ENCODE measurements at regions not wholly inside any gene's neighbourhood (a gene's known extent, or its start where the extent isn't known, plus 50 kb on each side); places are given as distances from the start of the nearest gene placed in this dataset.

GRCh38 chr15:69715210-69715609, 262.6 kb downstream of the RPLP1 start:
- Histone ChIP-seq H3K27me3 (ENCODE audit: control insufficient read depth, insufficient read depth, low read length) (peaks cover 41% of the 10 kb centered on the region), H2BK20ac (ENCODE audit: low read depth, low read length) (no peak overlapping the region), H3K9me3 (ENCODE audit: control insufficient read depth, insufficient read depth, low read length) (no peaks in the 10 kb centered on the region), H3K79me1 (ENCODE audit: low read depth in 1 of 2, low read length in 2 of 2) (no peaks in the 10 kb centered on the region), H2AFZ (replicated peaks; ENCODE audit: low read length, poor library complexity) (no peak overlapping the region), H4K91ac (ENCODE audit: insufficient read depth, low read depth, low read length) (no peak overlapping the region), H2BK120ac (ENCODE audit: low read depth, low read length) (no peak overlapping the region), H2AK5ac (ENCODE audit: low read depth, low read length) (no peak overlapping the region), H3K9ac (ENCODE audit: low read depth, low read length) (no peak overlapping the region), H3K9me1 (ENCODE audit: insufficient read depth, low read length) (no peaks in the 10 kb centered on the region), H3K27ac (ENCODE audit: insufficient read depth, low read length) (no peak overlapping the region), H3K14ac (replicated peaks; ENCODE audit: low read depth, low read length) (no peak overlapping the region), H4K5ac (ENCODE audit: low read depth, low read length) (no peak overlapping the region), H4K8ac (ENCODE audit: low read depth in 2 of 2, low read length in 2 of 2) (no peak overlapping the region), H3K4me1 (ENCODE audit: control insufficient read depth, insufficient read depth, low read length) (no peaks in the 10 kb centered on the region), H3K4ac (ENCODE audit: low read depth, low read length) (no peak overlapping the region), H3K18ac (ENCODE audit: low read depth, low read length) (no peak overlapping the region), H3K56ac (ENCODE audit: extremely low read depth, insufficient read depth, low read length) (no peak overlapping the region), H3K4me2 (ENCODE audit: low read depth, low read length) (no peak overlapping the region), H3K23ac (ENCODE audit: low read depth, low read length) (no peak overlapping the region), H3K36me3 (ENCODE audit: control insufficient read depth, insufficient read depth, low read length) (no peaks in the 10 kb centered on the region), H3K4me3 (ENCODE audit: insufficient read depth, low read depth, low read length) (no peak overlapping the region), H2AK9ac (replicated peaks; ENCODE audit: low read depth, low read length, poor library complexity) (no peak overlapping the region), H4K20me1 (ENCODE audit: insufficient read depth, low read length) (no peaks in the 10 kb centered on the region), H2BK5ac (ENCODE audit: low read depth, low read length, poor library complexity, severe bottlenecking) (no peak overlapping the region), H2BK15ac (ENCODE audit: low read depth, low read length) (no peak overlapping the region)
- TF ChIP-seq CHD1 (IDR thresholded peaks at IDR 0.05; ENCODE audit: low read depth, low read length), result no peak
- TF ChIP-seq RCOR1 (IDR thresholded peaks at IDR 0.05; ENCODE audit: insufficient replicate concordance, low read length), result no peak
- TF ChIP-seq MAFK (IDR thresholded peaks at IDR 0.05; ENCODE audit: low read depth, low read length), result no peak
- TF ChIP-seq CTCF (conservative IDR thresholded peaks at IDR 0.05; ENCODE audit: low read depth, low read length), result no peak
- no peak for TF ChIP-seq RFX5 (IDR thresholded peaks at IDR 0.05; ENCODE audit: low read depth, low read length)
- no peak for TF ChIP-seq SMC3 (IDR thresholded peaks at IDR 0.05; ENCODE audit: low read depth, low read length)
- no peak for TF ChIP-seq BHLHE40 (IDR thresholded peaks at IDR 0.05; ENCODE audit: low read depth, low read length)
- TF ChIP-seq USF2 (IDR thresholded peaks at IDR 0.05; ENCODE audit: low read depth, low read length), result no peak
- TF ChIP-seq CEBPB (IDR thresholded peaks at IDR 0.05; ENCODE audit: low read depth, low read length), result no peak
- TF ChIP-seq POLR2A (IDR thresholded peaks at IDR 0.05; ENCODE audit: low read depth, low read length), result no peak
- no peak for TF ChIP-seq ELK1 (IDR thresholded peaks at IDR 0.05; ENCODE audit: borderline replicate concordance, low read depth, low read length)
- TF ChIP-seq MXI1 (IDR thresholded peaks at IDR 0.05; ENCODE audit: borderline replicate concordance, low read depth, low read length), result no peak
- TF ChIP-seq RAD21 (IDR thresholded peaks at IDR 0.05; ENCODE audit: low read length), result no peak
- TF ChIP-seq FOS (IDR thresholded peaks at IDR 0.05; ENCODE audit: low read depth, low read length), result no peak
- no peak for TF ChIP-seq NFE2L2 (IDR thresholded peaks at IDR 0.05; ENCODE audit: low read depth, low read length)
- TF ChIP-seq MAZ (IDR thresholded peaks at IDR 0.05; ENCODE audit: borderline replicate concordance, low read depth, low read length), result no peak
- ATAC-seq (ENCODE audit: low read depth) (no peak), DNase-seq (no peak)
- POLR2A ChIA-PET (ENCODE audit: unreplicated experiment), result no interaction called here
- intact Hi-C loops (cut with micrococcal nuclease) (no loop called here), in situ Hi-C loops (cut with MboI; ENCODE audit: low sequenced_read_pairs) (no loop called here), dilution Hi-C loops (cut with HindIII; ENCODE audit: low sequenced_read_pairs, unreplicated experiment) (no loop called here)
- CTCF ChIA-PET, result no interaction called here
- WGBS, 2 experiments (ENCODE audit: extremely low coverage in 2 of 2, insufficient read length in 1 of 2), result no CpG with 5 or more reads among the region's 2 CpGs
- BruUV-seq (replicated peaks), result no TSS peak
